Prostate gland (tissue), 2 donors: ENCODE measurements at regions not wholly inside any gene's neighbourhood (a gene's known extent, or its start where the extent isn't known, plus 50 kb on each side); places are given as distances from the start of the nearest gene placed in this dataset.

Experiments
- DNase-seq: peaks from one replicate; pipeline ENCODE4 v3.0.0-alpha.2; 2019; ENCODE audit warnings: low spot score
- H3K27ac ChIP-seq, 2 donors: fragments of 200-600 bp; sonication (generic); 2 replicates each; pipeline ENCODE4 v1.5.1; 2017 to 2019
- H3K27me3 ChIP-seq: fragments of 200-600 bp; sonication (generic); replicated peaks from 2 replicates; pipeline ENCODE4 v1.5.1; 2019; ENCODE audit not compliant: insufficient read depth
- H3K36me3 ChIP-seq, 2 donors: fragments of 200-600 bp; sonication (generic); 1 replicate in 1 of 2; 2 replicates in 1 of 2; pipeline versions ENCODE4 v1.5.1 to v1.8.1; 2017 to 2019
- H3K4me1 ChIP-seq: fragments of 200-600 bp; sonication (generic); replicated peaks from 2 replicates; pipeline ENCODE4 v1.5.1; 2019
- H3K4me3 ChIP-seq, 2 donors: fragments of 200-600 bp; sonication (generic); 2 replicates each; pipeline ENCODE4 v1.5.1; 2017 to 2019
- H3K9me3 ChIP-seq: fragments of 200-600 bp; sonication (generic); 2 replicates; pipeline ENCODE4 v1.5.1; 2017
- POLR2A ChIP-seq: fragments of 450-650 bp; IDR thresholded peaks from one replicate; pipeline ENCODE4 v1.6.1; 2016; ENCODE audit warnings: antibody characterized with exemption, mild to moderate bottlenecking
- POLR2AphosphoS5 ChIP-seq: sonication (generic); formaldehyde crosslinking; IDR thresholded peaks from one replicate; pipeline ENCODE4 v1.6.1; 2017; ENCODE audit warnings: antibody characterized with exemption
- WGBS: methylation state at CpG from one replicate; pipeline ENCODE4 v1.1.5; 2018; 5-methylcytosine and 5-hydroxymethylcytosine counted together
- intact Hi-C: fragments of 100-400 bp; cut with DNase I; formaldehyde crosslinking; loops from one replicate; pipeline ENCODE4 v1.14.2; 2022
- TF ChIP-seq, protein P1 (sequence below), 4 experiments: fragments of 200-600 bp in 2 of 4; fragments of 450-650 bp in 2 of 4; sonication (generic) in 2 of 4; IDR thresholded peaks; 1 replicate in 3 of 4; 2 replicates in 1 of 4; pipeline ENCODE4 v1.5.1; 2016 to 2019; ENCODE audit warnings: antibody characterized with exemption in 4 of 4, mild to moderate bottlenecking in 2 of 4, moderate library complexity in 2 of 4

DNA sequence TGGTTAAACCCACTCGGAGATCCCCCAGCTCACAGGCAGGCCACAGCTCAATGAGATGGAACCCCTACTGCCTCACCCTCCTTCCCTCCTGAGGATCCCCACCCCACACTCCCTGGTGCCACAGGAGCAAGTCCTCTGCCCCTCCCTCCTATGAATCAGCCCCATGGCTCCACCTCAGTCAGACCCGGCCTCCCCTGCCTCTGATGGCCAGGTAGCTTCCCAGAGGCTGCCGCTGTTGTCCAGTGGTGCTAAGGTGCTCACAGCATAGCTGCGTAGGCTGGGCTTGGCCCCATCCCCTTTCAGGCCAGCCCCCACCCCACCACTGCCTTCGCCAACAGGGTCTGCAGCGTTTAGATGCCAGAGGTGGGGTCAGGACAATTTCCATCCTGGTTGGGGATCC lies 98.5 kb upstream of the IGSF21 start:
- intact Hi-C loops: no loop called here
- DNase-seq: no peak
- 59% methylated on average over 6 of the region's 6 CpGs for WGBS
- no peak overlapping the region for H3K4me3 ChIP-seq
- H3K27me3 ChIP-seq: peaks cover 6% of the 10 kb centered on the region
- no peaks in the 10 kb centered on the region for H3K36me3 ChIP-seq
- no peaks in the 10 kb centered on the region for H3K9me3 ChIP-seq
- TF ChIP-seq, protein P1, sequence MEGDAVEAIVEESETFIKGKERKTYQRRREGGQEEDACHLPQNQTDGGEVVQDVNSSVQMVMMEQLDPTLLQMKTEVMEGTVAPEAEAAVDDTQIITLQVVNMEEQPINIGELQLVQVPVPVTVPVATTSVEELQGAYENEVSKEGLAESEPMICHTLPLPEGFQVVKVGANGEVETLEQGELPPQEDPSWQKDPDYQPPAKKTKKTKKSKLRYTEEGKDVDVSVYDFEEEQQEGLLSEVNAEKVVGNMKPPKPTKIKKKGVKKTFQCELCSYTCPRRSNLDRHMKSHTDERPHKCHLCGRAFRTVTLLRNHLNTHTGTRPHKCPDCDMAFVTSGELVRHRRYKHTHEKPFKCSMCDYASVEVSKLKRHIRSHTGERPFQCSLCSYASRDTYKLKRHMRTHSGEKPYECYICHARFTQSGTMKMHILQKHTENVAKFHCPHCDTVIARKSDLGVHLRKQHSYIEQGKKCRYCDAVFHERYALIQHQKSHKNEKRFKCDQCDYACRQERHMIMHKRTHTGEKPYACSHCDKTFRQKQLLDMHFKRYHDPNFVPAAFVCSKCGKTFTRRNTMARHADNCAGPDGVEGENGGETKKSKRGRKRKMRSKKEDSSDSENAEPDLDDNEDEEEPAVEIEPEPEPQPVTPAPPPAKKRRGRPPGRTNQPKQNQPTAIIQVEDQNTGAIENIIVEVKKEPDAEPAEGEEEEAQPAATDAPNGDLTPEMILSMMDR (IDR thresholded peaks at IDR 0.05): no peak
- no peak for TF ChIP-seq POLR2AphosphoS5
- no peak overlapping the region for H3K27ac ChIP-seq
- H3K4me1 ChIP-seq: no peaks in the 10 kb centered on the region

DNA sequence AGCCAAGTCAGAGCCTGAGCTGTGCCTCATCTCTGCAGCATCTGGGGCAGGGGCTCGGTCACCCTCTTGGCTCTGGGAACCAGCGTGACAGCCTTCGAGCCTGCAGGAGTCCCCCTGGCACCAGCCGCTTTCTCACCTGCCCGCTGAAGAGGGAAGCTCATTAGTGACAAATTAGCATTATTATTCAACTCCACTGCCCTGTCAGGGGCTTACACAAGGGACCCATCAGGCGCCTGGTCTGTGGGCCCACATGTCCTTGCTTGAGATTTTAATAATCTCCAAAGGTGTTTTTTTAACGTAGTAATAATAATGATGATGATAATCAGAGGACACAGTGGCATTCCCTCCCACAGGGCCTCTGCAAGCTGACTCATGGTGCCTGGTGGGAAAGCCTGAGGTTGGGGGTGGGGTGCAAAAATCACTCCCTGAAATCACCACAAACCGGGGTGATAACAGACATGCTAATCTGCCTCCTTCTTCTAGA lies 98.1 kb upstream of the IGSF21 start:
- intact Hi-C loops: no loop called here
- H3K36me3 ChIP-seq: no peaks in the 10 kb centered on the region
- peaks cover 6% of the 10 kb centered on the region for H3K27me3 ChIP-seq
- no peaks in the 10 kb centered on the region for H3K9me3 ChIP-seq
- no peak for DNase-seq
- 12% methylated on average over 8 of the region's 8 CpGs for WGBS
- H3K4me3 ChIP-seq: no peak overlapping the region
- no peak for TF ChIP-seq POLR2A
- no peak for TF ChIP-seq POLR2AphosphoS5
- TF ChIP-seq, protein P1 (IDR thresholded peaks at IDR 0.05): no peak
- no peaks in the 10 kb centered on the region for H3K4me1 ChIP-seq
- H3K27ac ChIP-seq: no peak overlapping the region

DNA sequence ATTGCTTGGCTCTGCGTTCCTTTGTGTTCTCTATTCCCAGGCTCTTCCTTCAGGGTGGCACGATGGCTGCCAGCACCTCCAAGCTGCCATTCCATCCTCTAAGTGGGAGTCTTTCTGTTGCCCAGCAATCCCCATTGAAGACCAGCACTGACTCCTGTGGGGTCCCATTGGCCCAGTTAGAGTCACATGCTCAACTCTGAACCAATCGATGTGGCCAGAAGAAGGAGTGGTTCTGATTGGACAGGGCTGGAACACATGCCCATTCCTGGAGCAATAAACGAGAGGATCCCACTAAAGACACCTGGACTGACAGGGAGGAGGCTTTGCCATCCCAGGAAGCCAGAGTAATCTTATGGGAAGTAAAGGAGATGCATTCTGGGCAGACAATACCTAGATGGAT lies 97.2 kb upstream of the IGSF21 start:
- 88% methylated on average over 4 of the region's 4 CpGs for WGBS
- no peak overlapping the region for H3K4me3 ChIP-seq
- no peaks in the 10 kb centered on the region for H3K4me1 ChIP-seq
- no peak for DNase-seq
- intact Hi-C loops: no loop called here
- TF ChIP-seq POLR2AphosphoS5: no peak
- no peak for TF ChIP-seq POLR2A
- TF ChIP-seq, protein P1 (IDR thresholded peaks at IDR 0.05): no peak
- no peaks in the 10 kb centered on the region for H3K36me3 ChIP-seq
- no peak overlapping the region for H3K27ac ChIP-seq
- H3K27me3 ChIP-seq: peaks cover 6% of the 10 kb centered on the region
- no peaks in the 10 kb centered on the region for H3K9me3 ChIP-seq

DNA sequence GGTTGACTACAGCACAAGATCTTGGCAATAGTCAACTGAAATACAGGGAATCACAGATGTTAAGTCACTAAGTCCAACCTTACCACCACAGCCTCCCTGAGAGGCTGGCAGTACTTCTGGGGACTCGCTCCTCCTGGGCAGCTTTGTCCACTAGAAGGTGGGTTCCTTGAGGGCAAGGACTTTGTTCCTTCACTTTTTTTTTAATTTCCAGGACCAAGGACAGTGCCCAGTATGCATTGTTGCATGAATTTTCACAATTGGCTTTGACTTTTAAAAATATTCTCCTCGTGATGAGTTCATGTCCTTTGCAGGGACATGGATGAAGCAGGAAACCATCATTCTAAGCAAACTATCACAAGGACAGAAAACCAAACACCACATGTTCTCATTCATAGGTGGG lies 96.7 kb upstream of the IGSF21 start:
- TF ChIP-seq, protein P1 (IDR thresholded peaks at IDR 0.05): no peak
- TF ChIP-seq POLR2A (no peak), POLR2AphosphoS5 (no peak)
- no peak for DNase-seq
- no peaks in the 10 kb centered on the region for H3K4me1 ChIP-seq
- H3K9me3 ChIP-seq: no peaks in the 10 kb centered on the region
- H3K27ac ChIP-seq: no peak overlapping the region
- peaks cover 6% of the 10 kb centered on the region for H3K27me3 ChIP-seq
- no peak overlapping the region for H3K4me3 ChIP-seq
- WGBS: 47% methylated on average over 2 of the region's 2 CpGs
- H3K36me3 ChIP-seq: no peaks in the 10 kb centered on the region
- intact Hi-C loops: no loop called here

DNA sequence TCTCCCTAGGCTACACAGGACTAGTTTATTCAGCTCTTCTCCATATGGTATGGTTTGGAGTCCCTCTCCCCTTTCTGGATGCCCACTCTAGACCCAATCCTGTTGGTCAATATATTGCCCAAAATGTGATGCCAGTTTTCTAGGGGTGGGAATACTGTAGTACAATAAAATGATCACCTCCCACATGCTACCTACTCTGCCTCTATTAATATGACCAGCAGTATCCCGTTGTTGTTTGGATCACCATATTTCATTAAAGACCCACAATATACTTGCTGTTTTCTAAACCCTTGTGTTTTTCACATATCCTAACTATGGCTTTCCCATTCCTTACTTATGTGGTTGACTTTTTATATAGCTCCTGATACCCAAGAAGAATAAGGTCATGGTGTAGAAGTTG lies 95.9 kb upstream of the IGSF21 start:
- peaks cover 10% of the 10 kb centered on the region for H3K27me3 ChIP-seq
- H3K4me3 ChIP-seq: no peak overlapping the region
- intact Hi-C loops: no loop called here
- no peaks in the 10 kb centered on the region for H3K36me3 ChIP-seq
- WGBS: 97% methylated on average over 1 of the region's 1 CpG
- no peak overlapping the region for H3K27ac ChIP-seq
- no peak for DNase-seq
- no peaks in the 10 kb centered on the region for H3K4me1 ChIP-seq
- TF ChIP-seq, protein P1 (IDR thresholded peaks at IDR 0.05): no peak
- TF ChIP-seq POLR2AphosphoS5 (no peak), POLR2A (no peak)
- H3K9me3 ChIP-seq: no peaks in the 10 kb centered on the region
